ENCODE measurements at regions not wholly inside any gene's neighbourhood (a gene's known extent, or its start where the extent isn't known, plus 50 kb on each side); places are given as distances from the start of the nearest gene placed in this dataset.

DNA sequence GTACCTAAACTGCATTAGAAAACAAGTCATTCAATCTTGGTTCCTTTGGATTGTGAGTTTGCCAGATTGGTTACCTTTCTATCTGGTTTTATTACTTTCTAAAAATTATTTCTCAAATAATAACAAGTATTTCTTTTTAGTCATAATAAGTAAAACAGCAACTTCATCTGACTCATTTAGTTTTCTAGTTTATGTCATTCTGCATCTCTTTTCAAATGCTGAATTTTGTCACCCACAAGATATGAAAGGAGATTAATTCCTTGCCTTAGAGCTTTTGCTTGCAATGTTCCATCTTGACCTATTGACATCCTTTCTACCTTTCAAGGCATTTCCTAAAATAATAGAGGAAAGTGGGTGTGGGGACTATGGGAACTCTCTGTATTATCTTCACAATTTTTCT lies 253.6 kb upstream of the PEX5L start:
- no peak overlapping the region for H3K27ac ChIP-seq (ENCODE audit: low read depth, low read length)
- H3K4me3 ChIP-seq (ENCODE audit: low read depth, low read length): no peak overlapping the region
- H3K9me3 ChIP-seq (ENCODE audit: control insufficient read depth, insufficient read depth, low read length): no peaks in the 10 kb centered on the region
- H3K27me3 ChIP-seq (ENCODE audit: control insufficient read depth, insufficient read depth, low read length): no peaks in the 10 kb centered on the region
- H3K36me3 ChIP-seq (ENCODE audit: control insufficient read depth, insufficient read depth, low read length): no peaks in the 10 kb centered on the region
- no peaks in the 10 kb centered on the region for H3K4me1 ChIP-seq (ENCODE audit: control insufficient read depth, insufficient read depth, low read length)
- DNase-seq (ENCODE audit: low read depth in 4 of 6, low spot score in 6 of 6): no peak

DNA sequence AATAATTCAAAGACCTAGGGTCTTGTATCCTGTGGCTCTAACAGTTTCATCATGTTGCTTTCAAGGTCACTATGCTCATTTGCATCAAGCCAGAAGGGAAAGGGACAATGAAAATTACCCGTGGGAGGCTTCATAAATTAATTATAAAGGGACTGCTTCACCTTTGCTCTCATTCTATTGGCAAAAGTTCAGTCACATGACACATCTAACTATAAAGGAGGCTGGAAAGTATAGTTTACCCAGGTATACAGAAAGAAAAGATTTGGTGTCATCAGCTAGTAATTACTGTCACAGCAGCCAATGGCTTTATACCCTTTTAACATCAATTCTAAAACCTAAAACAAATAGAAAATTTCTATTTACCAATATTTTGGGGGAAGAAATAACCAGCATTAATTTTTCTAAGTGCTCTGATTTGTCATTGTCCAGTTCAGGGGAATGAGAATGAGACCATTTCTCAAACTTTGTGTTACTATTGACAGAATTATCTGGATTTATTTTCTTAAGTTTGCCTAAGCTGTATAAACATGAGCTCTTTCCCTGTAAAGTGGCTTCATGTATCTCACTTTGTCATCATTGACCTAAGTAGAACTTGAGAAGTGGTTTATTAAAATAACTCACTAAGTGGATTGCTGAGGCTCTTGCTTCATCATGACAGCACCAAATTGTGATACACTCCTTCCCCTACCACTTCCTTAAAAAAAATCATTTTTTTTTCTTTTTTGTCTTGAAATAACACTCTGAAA lies 257.7 kb upstream of the PEX5L start:
- H3K4me1 ChIP-seq (ENCODE audit: control insufficient read depth, insufficient read depth, low read length): no peaks in the 10 kb centered on the region
- no peaks in the 10 kb centered on the region for H3K36me3 ChIP-seq (ENCODE audit: control insufficient read depth, insufficient read depth, low read length)
- H3K4me3 ChIP-seq (ENCODE audit: low read depth, low read length): no peak overlapping the region
- DNase-seq (ENCODE audit: low read depth in 4 of 6, low spot score in 6 of 6): no peak
- no peak overlapping the region for H3K27ac ChIP-seq (ENCODE audit: low read depth, low read length)
- WGBS (ENCODE audit: insufficient coverage): no CpG with 5 or more reads among the region's 1 CpG
- H3K27me3 ChIP-seq (ENCODE audit: control insufficient read depth, insufficient read depth, low read length): no peaks in the 10 kb centered on the region
- no peaks in the 10 kb centered on the region for H3K9me3 ChIP-seq (ENCODE audit: control insufficient read depth, insufficient read depth, low read length)

DNA sequence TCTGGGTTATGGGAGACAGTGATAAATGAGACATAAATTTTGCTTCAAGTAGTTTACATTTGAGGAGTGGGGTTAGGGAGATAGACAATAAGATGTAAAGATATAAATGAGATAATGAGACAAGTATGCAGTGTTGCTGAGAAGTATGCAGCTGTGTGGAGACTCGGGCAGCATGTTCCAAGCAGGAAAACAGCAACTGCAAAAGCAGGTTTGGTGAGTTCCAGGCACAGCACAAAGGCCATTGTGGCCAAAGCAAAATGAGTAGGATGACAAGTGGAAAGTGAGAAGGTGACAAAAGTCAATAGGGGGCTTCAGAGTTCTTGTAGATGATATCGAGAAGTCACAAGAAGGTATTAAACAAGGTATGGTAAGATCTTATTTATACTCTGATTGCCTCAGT lies 259.1 kb upstream of the PEX5L start:
- no peak overlapping the region for H3K27ac ChIP-seq (ENCODE audit: low read depth, low read length)
- H3K4me3 ChIP-seq (ENCODE audit: low read depth, low read length): no peak overlapping the region
- no peaks in the 10 kb centered on the region for H3K4me1 ChIP-seq (ENCODE audit: control insufficient read depth, insufficient read depth, low read length)
- no peaks in the 10 kb centered on the region for H3K36me3 ChIP-seq (ENCODE audit: control insufficient read depth, insufficient read depth, low read length)
- no peaks in the 10 kb centered on the region for H3K9me3 ChIP-seq (ENCODE audit: control insufficient read depth, insufficient read depth, low read length)
- no peaks in the 10 kb centered on the region for H3K27me3 ChIP-seq (ENCODE audit: control insufficient read depth, insufficient read depth, low read length)
- 65% methylated on average over 1 of the region's 2 CpGs for WGBS (ENCODE audit: insufficient coverage)
- no peak for DNase-seq (ENCODE audit: low read depth in 4 of 6, low spot score in 6 of 6)

DNA sequence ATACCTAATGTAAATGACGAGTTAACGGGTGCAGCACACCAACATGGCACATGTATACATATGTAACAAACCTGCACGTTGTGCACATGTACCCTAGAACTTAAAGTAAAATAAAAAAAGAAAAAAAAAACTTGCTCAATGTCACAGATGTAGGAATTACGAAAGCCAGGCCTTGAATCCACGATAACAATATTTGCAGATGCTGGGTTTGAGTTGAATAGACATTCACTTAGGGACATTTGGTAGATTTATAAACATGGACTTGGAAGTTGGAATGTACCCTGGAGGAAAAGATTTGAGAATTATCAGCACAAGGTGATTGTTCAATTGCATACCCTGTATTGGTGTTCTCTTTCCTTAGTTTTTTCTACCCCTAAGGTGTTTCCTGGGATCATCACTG lies 260.2 kb upstream of the PEX5L start:
- Histone ChIP-seq H3K36me3 (ENCODE audit: control insufficient read depth, insufficient read depth, low read length) (no peaks in the 10 kb centered on the region), H3K27me3 (ENCODE audit: control insufficient read depth, insufficient read depth, low read length) (no peaks in the 10 kb centered on the region), H3K9me3 (ENCODE audit: control insufficient read depth, insufficient read depth, low read length) (no peaks in the 10 kb centered on the region), H3K4me1 (ENCODE audit: control insufficient read depth, insufficient read depth, low read length) (no peaks in the 10 kb centered on the region), H3K27ac (ENCODE audit: low read depth, low read length) (no peak overlapping the region), H3K4me3 (ENCODE audit: low read depth, low read length) (no peak overlapping the region)
- WGBS (ENCODE audit: insufficient coverage): 100% methylated on average over 2 of the region's 5 CpGs
- no peak for DNase-seq (ENCODE audit: low read depth in 4 of 6, low spot score in 6 of 6)

GRCh38 chr3:180306155-180306554 lies 269.4 kb upstream of the PEX5L start:
- H3K36me3 ChIP-seq (ENCODE audit: control insufficient read depth, insufficient read depth, low read length): no peaks in the 10 kb centered on the region
- WGBS (ENCODE audit: insufficient coverage): no CpG with 5 or more reads among the region's 1 CpG
- no peak overlapping the region for H3K27ac ChIP-seq (ENCODE audit: low read depth, low read length)
- H3K4me3 ChIP-seq (ENCODE audit: low read depth, low read length): no peak overlapping the region
- no peaks in the 10 kb centered on the region for H3K9me3 ChIP-seq (ENCODE audit: control insufficient read depth, insufficient read depth, low read length)
- no peaks in the 10 kb centered on the region for H3K4me1 ChIP-seq (ENCODE audit: control insufficient read depth, insufficient read depth, low read length)
- no peaks in the 10 kb centered on the region for H3K27me3 ChIP-seq (ENCODE audit: control insufficient read depth, insufficient read depth, low read length)
- DNase-seq (ENCODE audit: low read depth in 4 of 6, low spot score in 6 of 6): no peak

GRCh38 chr3:180306691-180307090 lies 270.0 kb upstream of the PEX5L start:
- no peak for DNase-seq (ENCODE audit: low read depth in 4 of 6, low spot score in 6 of 6)
- Histone ChIP-seq H3K4me3 (ENCODE audit: low read depth, low read length) (no peak overlapping the region), H3K9me3 (ENCODE audit: control insufficient read depth, insufficient read depth, low read length) (no peaks in the 10 kb centered on the region), H3K27me3 (ENCODE audit: control insufficient read depth, insufficient read depth, low read length) (no peaks in the 10 kb centered on the region), H3K27ac (ENCODE audit: low read depth, low read length) (no peak overlapping the region), H3K36me3 (ENCODE audit: control insufficient read depth, insufficient read depth, low read length) (no peaks in the 10 kb centered on the region), H3K4me1 (ENCODE audit: control insufficient read depth, insufficient read depth, low read length) (no peaks in the 10 kb centered on the region)
- 79% methylated on average over 6 of the region's 7 CpGs for WGBS (ENCODE audit: insufficient coverage)

GRCh38 chr3:180311242-180311641 lies 274.5 kb upstream of the PEX5L start:
- H3K27me3 ChIP-seq (ENCODE audit: control insufficient read depth, insufficient read depth, low read length): no peaks in the 10 kb centered on the region
- H3K4me3 ChIP-seq (ENCODE audit: low read depth, low read length): no peak overlapping the region
- no CpG with 5 or more reads among the region's 1 CpG for WGBS (ENCODE audit: insufficient coverage)
- no peaks in the 10 kb centered on the region for H3K36me3 ChIP-seq (ENCODE audit: control insufficient read depth, insufficient read depth, low read length)
- no peaks in the 10 kb centered on the region for H3K9me3 ChIP-seq (ENCODE audit: control insufficient read depth, insufficient read depth, low read length)
- H3K27ac ChIP-seq (ENCODE audit: low read depth, low read length): no peak overlapping the region
- H3K4me1 ChIP-seq (ENCODE audit: control insufficient read depth, insufficient read depth, low read length): no peaks in the 10 kb centered on the region
- peak in 3 of 6 donors; percentile 12 to 47 (median 22) for DNase-seq (ENCODE audit: low read depth in 4 of 6, low spot score in 6 of 6)

DNA sequence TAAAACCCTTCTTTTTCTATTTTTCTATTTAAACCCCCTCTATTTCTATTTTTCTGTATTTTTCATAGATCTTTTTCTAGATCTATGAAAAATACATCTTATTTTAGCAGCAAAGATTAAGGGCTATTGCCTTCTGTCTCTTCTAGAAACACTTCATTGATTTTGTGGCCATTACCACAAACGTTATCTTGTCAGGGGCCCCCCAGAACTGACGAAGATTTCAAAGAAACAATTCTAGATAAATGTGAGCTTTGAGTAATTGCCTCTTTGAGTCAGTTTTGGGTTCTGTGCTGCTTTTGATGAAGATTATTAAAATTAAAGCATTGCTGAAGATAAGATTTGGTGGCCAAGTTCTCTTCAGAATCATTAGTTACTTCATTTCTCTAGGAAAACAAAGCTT lies 279.6 kb upstream of the PEX5L start:
- WGBS (ENCODE audit: insufficient coverage): 75% methylated on average over 2 of the region's 2 CpGs
- DNase-seq (ENCODE audit: low read depth in 4 of 6, low spot score in 6 of 6): no peak
- Histone ChIP-seq H3K27me3 (ENCODE audit: control insufficient read depth, insufficient read depth, low read length) (no peaks in the 10 kb centered on the region), H3K27ac (ENCODE audit: low read depth, low read length) (no peak overlapping the region), H3K36me3 (ENCODE audit: control insufficient read depth, insufficient read depth, low read length) (no peaks in the 10 kb centered on the region), H3K4me3 (ENCODE audit: low read depth, low read length) (no peak overlapping the region), H3K9me3 (ENCODE audit: control insufficient read depth, insufficient read depth, low read length) (no peaks in the 10 kb centered on the region), H3K4me1 (ENCODE audit: control insufficient read depth, insufficient read depth, low read length) (no peaks in the 10 kb centered on the region)

GRCh38 chr3:180319461-180319860 lies 282.5 kb upstream of the TTC14 start:
- Histone ChIP-seq H3K36me3 (ENCODE audit: control insufficient read depth, insufficient read depth, low read length) (no peaks in the 10 kb centered on the region), H3K27ac (ENCODE audit: low read depth, low read length) (no peak overlapping the region), H3K4me1 (ENCODE audit: control insufficient read depth, insufficient read depth, low read length) (no peaks in the 10 kb centered on the region), H3K9me3 (ENCODE audit: control insufficient read depth, insufficient read depth, low read length) (no peaks in the 10 kb centered on the region), H3K27me3 (ENCODE audit: control insufficient read depth, insufficient read depth, low read length) (no peaks in the 10 kb centered on the region), H3K4me3 (ENCODE audit: low read depth, low read length) (no peak overlapping the region)
- WGBS (ENCODE audit: insufficient coverage): 100% methylated on average over 1 of the region's 2 CpGs
- DNase-seq (ENCODE audit: low read depth in 4 of 6, low spot score in 6 of 6): no peak

GRCh38 chr3:180320631-180321030 lies 281.3 kb upstream of the TTC14 start:
- Histone ChIP-seq H3K36me3 (ENCODE audit: control insufficient read depth, insufficient read depth, low read length) (no peaks in the 10 kb centered on the region), H3K4me3 (ENCODE audit: low read depth, low read length) (no peak overlapping the region)
- WGBS (ENCODE audit: insufficient coverage): no CpG with 5 or more reads among the region's 4 CpGs

More at GRCh38 chr3:180320631-180321030, 281.3 kb upstream of the TTC14 start:
- no peaks in the 10 kb centered on the region for H3K9me3 ChIP-seq (ENCODE audit: control insufficient read depth, insufficient read depth, low read length)
- H3K27me3 ChIP-seq (ENCODE audit: control insufficient read depth, insufficient read depth, low read length): no peaks in the 10 kb centered on the region
- no peak overlapping the region for H3K27ac ChIP-seq (ENCODE audit: low read depth, low read length)
- peak in 1 of 6 donors; percentile 44 for DNase-seq (ENCODE audit: low read depth in 4 of 6, low spot score in 6 of 6)
- no peaks in the 10 kb centered on the region for H3K4me1 ChIP-seq (ENCODE audit: control insufficient read depth, insufficient read depth, low read length)
